HepG2 (cell line): ENCODE measurements at regions not wholly inside any gene's neighbourhood (a gene's known extent, or its start where the extent isn't known, plus 50 kb on each side); places are given as distances from the start of the nearest gene placed in this dataset.

Experiments
- ATAD3A ChIP-seq: sonication (generic); formaldehyde crosslinking; IDR thresholded peaks from 2 replicates; pipeline ENCODE4 v1.4.0; 2020; ENCODE audit warnings: missing genetic modification reagents
- DNMT1 ChIP-seq: sonication (generic); formaldehyde crosslinking; IDR thresholded peaks from 2 replicates; pipeline ENCODE4 v1.5.1; 2020; ENCODE audit warnings: mild to moderate bottlenecking, missing genetic modification reagents
- HNF1B ChIP-seq: sonication (generic); formaldehyde crosslinking; IDR thresholded peaks from 2 replicates; pipeline ENCODE4 v1.5.1; 2020; ENCODE audit warnings: mild to moderate bottlenecking, moderate library complexity, missing genetic modification reagents
- HNF4A ChIP-seq: sonication (generic); formaldehyde crosslinking; IDR thresholded peaks from 2 replicates; pipeline ENCODE4 v1.4.0; 2020; ENCODE audit warnings: missing genetic modification reagents
- MAX ChIP-seq: IDR thresholded peaks from 2 replicates; pipeline ENCODE4 v1.6.1; 2012; ENCODE audit warnings: inconsistent platforms
- MBNL3 ChIP-seq: fragments of 250-450 bp; sonication (Bioruptor Pico); conservative IDR thresholded peaks from 2 replicates; pipeline ENCODE4 v1.8.0; 2022; ENCODE audit warnings: mild to moderate bottlenecking, inconsistent platforms
- MTA1 ChIP-seq: sonication (generic); formaldehyde crosslinking; IDR thresholded peaks from 2 replicates; pipeline ENCODE4 v1.4.0; 2020; ENCODE audit warnings: missing genetic modification reagents, mild to moderate bottlenecking, borderline replicate concordance
- NFKBIZ ChIP-seq: IDR thresholded peaks from 2 replicates; pipeline ENCODE4 v1.6.1; 2018; ENCODE audit warnings: missing genetic modification reagents, missing compliant biosample characterization
- PAXIP1 ChIP-seq: sonication (generic); formaldehyde crosslinking; conservative IDR thresholded peaks from 2 replicates; pipeline ENCODE4 v1.4.0; 2020; ENCODE audit warnings: mild to moderate bottlenecking, missing genetic modification reagents, moderate library complexity
- PHF8 ChIP-seq: sonication (generic); formaldehyde crosslinking; IDR thresholded peaks from 2 replicates; pipeline ENCODE4 v1.5.0; 2020; ENCODE audit warnings: missing genetic modification reagents
- PRPF4 ChIP-seq: fragments of 200-400 bp; formaldehyde crosslinking; IDR thresholded peaks from 2 replicates; pipeline ENCODE4 v1.6.1; 2016; ENCODE audit warnings: low read length, low read depth; ENCODE audit not compliant: poor library complexity, severe bottlenecking
- SATB2 ChIP-seq: sonication (generic); formaldehyde crosslinking; IDR thresholded peaks from 2 replicates; pipeline ENCODE4 v1.5.0; 2020; ENCODE audit warnings: missing genetic modification reagents
- SNAI1 ChIP-seq: sonication (generic); formaldehyde crosslinking; IDR thresholded peaks from 2 replicates; pipeline ENCODE4 v1.5.0; 2020; ENCODE audit warnings: mild to moderate bottlenecking, missing genetic modification reagents, borderline replicate concordance
- STAG1 ChIP-seq: sonication (generic); formaldehyde crosslinking; IDR thresholded peaks from 2 replicates; pipeline ENCODE4 v1.4.0; 2020; ENCODE audit warnings: missing genetic modification reagents
- USF2 ChIP-seq, 2 experiments: sonication (generic) in 1 of 2; formaldehyde crosslinking in 1 of 2; IDR thresholded peaks; 2 replicates each; pipeline versions ENCODE4 v1.5.1 to v1.6.1; 2011 to 2020; ENCODE audit warnings: borderline replicate concordance in 1 of 2, low read depth in 1 of 2, low read length in 1 of 2, mild to moderate bottlenecking in 1 of 2, missing genetic modification reagents in 1 of 2, moderate library complexity in 1 of 2
- TF ChIP-seq, protein P1 (sequence below): sonication (generic); formaldehyde crosslinking; IDR thresholded peaks from 2 replicates; pipeline ENCODE4 v1.8.0; 2022; ENCODE audit warnings: low read depth, missing genetic modification reagents
- TF ChIP-seq, protein P2 (sequence below): IDR thresholded peaks from 2 replicates; pipeline ENCODE4 v1.4.0; 2020; ENCODE audit warnings: mild to moderate bottlenecking, missing genetic modification reagents

- no peak for TF ChIP-seq NFKBIZ (CRISPR knock-in tag)
- no peak for TF ChIP-seq SATB2 (CRISPR knock-in tag)
- TF ChIP-seq MTA1: peak; percentile 91; the same call in 1 of the 2 replicates
- peak; percentile 10; the same call in 1 of the 2 replicates for TF ChIP-seq PHF8
- no peak for TF ChIP-seq ATAD3A (CRISPR knock-in tag)
- TF ChIP-seq USF2 (IDR thresholded peaks at IDR 0.05; ENCODE audit: low read depth, low read length): no peak
- no peak for TF ChIP-seq USF2 (CRISPR knock-in tag; IDR thresholded peaks at IDR 0.05; ENCODE audit: borderline replicate concordance)
- no peak for TF ChIP-seq PRPF4
- TF ChIP-seq, protein P1, sequence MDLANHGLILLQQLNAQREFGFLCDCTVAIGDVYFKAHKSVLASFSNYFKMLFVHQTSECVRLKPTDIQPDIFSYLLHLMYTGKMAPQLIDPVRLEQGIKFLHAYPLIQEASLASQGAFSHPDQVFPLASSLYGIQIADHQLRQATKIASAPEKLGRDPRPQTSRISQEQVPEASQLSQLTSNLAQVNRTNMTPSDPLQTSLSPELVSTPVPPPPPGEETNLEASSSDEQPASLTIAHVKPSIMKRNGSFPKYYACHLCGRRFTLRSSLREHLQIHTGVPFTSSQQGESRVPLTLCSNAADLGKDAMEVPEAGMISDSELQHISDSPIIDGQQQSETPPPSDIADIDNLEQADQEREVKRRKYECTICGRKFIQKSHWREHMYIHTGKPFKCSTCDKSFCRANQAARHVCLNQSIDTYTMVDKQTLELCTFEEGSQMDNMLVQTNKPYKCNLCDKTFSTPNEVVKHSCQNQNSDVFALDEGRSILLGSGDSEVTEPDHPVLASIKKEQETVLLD: no peak
- no peak for TF ChIP-seq HNF1B (CRISPR knock-in tag)
- TF ChIP-seq HNF4A: peak; percentile 76
- TF ChIP-seq MBNL3 (CRISPR knock-in tag): no peak
- TF ChIP-seq STAG1 (CRISPR knock-in tag): no peak
- TF ChIP-seq, protein P2, sequence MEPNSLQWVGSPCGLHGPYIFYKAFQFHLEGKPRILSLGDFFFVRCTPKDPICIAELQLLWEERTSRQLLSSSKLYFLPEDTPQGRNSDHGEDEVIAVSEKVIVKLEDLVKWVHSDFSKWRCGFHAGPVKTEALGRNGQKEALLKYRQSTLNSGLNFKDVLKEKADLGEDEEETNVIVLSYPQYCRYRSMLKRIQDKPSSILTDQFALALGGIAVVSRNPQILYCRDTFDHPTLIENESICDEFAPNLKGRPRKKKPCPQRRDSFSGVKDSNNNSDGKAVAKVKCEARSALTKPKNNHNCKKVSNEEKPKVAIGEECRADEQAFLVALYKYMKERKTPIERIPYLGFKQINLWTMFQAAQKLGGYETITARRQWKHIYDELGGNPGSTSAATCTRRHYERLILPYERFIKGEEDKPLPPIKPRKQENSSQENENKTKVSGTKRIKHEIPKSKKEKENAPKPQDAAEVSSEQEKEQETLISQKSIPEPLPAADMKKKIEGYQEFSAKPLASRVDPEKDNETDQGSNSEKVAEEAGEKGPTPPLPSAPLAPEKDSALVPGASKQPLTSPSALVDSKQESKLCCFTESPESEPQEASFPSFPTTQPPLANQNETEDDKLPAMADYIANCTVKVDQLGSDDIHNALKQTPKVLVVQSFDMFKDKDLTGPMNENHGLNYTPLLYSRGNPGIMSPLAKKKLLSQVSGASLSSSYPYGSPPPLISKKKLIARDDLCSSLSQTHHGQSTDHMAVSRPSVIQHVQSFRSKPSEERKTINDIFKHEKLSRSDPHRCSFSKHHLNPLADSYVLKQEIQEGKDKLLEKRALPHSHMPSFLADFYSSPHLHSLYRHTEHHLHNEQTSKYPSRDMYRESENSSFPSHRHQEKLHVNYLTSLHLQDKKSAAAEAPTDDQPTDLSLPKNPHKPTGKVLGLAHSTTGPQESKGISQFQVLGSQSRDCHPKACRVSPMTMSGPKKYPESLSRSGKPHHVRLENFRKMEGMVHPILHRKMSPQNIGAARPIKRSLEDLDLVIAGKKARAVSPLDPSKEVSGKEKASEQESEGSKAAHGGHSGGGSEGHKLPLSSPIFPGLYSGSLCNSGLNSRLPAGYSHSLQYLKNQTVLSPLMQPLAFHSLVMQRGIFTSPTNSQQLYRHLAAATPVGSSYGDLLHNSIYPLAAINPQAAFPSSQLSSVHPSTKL (CRISPR knock-in tag): peak; percentile 69
- TF ChIP-seq PAXIP1 (CRISPR knock-in tag): peak; percentile 63
- no peak for TF ChIP-seq DNMT1 (CRISPR knock-in tag)
- TF ChIP-seq SNAI1 (CRISPR knock-in tag): no peak
- peak; percentile 47 for TF ChIP-seq MAX
Measured at GRCh38 chr14:100660498-100660881, 66.2 kb upstream of the DLK1 start (continued).
